Caki2 (cell line): ENCODE measurements at regions not wholly inside any gene's neighbourhood (a gene's known extent, or its start where the extent isn't known, plus 50 kb on each side); places are given as distances from the start of the nearest gene placed in this dataset.

Experiments
- DNase-seq: peaks from one replicate; pipeline ENCODE4 v3.0.0-alpha.2; 2015; ENCODE audit warnings: low read depth
- in situ Hi-C: cut with HindIII; loops from 2 replicates; pipeline ENCODE4 v1.10.0; 2016; ENCODE audit warnings: low sequenced_read_pairs, low pct_unique_long_range_greater_than_20kb, mixed read lengths

- in situ Hi-C loops, result no loop called here
- no peak for DNase-seq
Observed at GRCh38 chr2:82511894-82512293, 1947.2 kb downstream of the SUCLG1 start.

GRCh38 chr2:82508702-82509101 lies 1950.4 kb downstream of the SUCLG1 start:
- DNase-seq, result no peak
- in situ Hi-C loops, result no loop called here

GRCh38 chr2:82507657-82508056 lies 1951.4 kb downstream of the SUCLG1 start:
- DNase-seq, result no peak
- in situ Hi-C loops, result no loop called here

GRCh38 chr2:82501217-82501616 lies 1957.9 kb downstream of the SUCLG1 start:
- no peak for DNase-seq
- in situ Hi-C loops, result no loop called here

GRCh38 chr2:82498777-82499443 lies 1960.2 kb downstream of the SUCLG1 start:
- in situ Hi-C loops, result no loop called here
- DNase-seq, result no peak

GRCh38 chr2:82494739-82495138 lies 1964.3 kb downstream of the SUCLG1 start:
- no peak for DNase-seq
- in situ Hi-C loops, result no loop called here

GRCh38 chr2:82491591-82491990 lies 1967.5 kb downstream of the SUCLG1 start:
- in situ Hi-C loops, result no loop called here

GRCh38 chr2:82487354-82487753 lies 1971.7 kb downstream of the SUCLG1 start:
- DNase-seq, result no peak
- in situ Hi-C loops, result no loop called here

More at GRCh38 chr2:82491591-82491990, 1967.5 kb downstream of the SUCLG1 start:
- no peak for DNase-seq

- DNase-seq, result no peak
- in situ Hi-C loops, result no loop called here
Observed at GRCh38 chr2:82485701-82486100, 1973.4 kb downstream of the SUCLG1 start.

GRCh38 chr2:82481207-82481606 lies 1977.9 kb downstream of the SUCLG1 start:
- no peak for DNase-seq
- in situ Hi-C loops, result no loop called here

- peak; percentile 10 for DNase-seq
- in situ Hi-C loops, result no loop called here
Observed at GRCh38 chr2:82478641-82479040, 1980.4 kb downstream of the SUCLG1 start.

GRCh38 chr2:82476094-82476493 lies 1983.0 kb downstream of the SUCLG1 start:
- in situ Hi-C loops, result no loop called here
- DNase-seq, result no peak

GRCh38 chr2:82428251-82428650 lies 2030.8 kb downstream of the SUCLG1 start:
- DNase-seq, result no peak
- in situ Hi-C loops, result no loop called here

- DNase-seq, result no peak
Observed at GRCh38 chr2:82412021-82412420, 2047.1 kb downstream of the SUCLG1 start.

GRCh38 chr2:82411071-82411470 lies 2048.0 kb downstream of the SUCLG1 start:
- in situ Hi-C loops, result no loop called here
- DNase-seq, result no peak

More at GRCh38 chr2:82412021-82412420, 2047.1 kb downstream of the SUCLG1 start:
- in situ Hi-C loops, result no loop called here

- DNase-seq, result no peak
- in situ Hi-C loops, result no loop called here
Observed at GRCh38 chr2:82395531-82395930, 2063.5 kb downstream of the SUCLG1 start.

GRCh38 chr2:82391386-82391785 lies 2067.7 kb downstream of the SUCLG1 start:
- in situ Hi-C loops, result no loop called here

GRCh38 chr2:82355622-82356021 lies 2051.1 kb upstream of the LRRTM1 start:
- no peak for DNase-seq
- in situ Hi-C loops, result no loop called here

More at GRCh38 chr2:82391386-82391785, 2067.7 kb downstream of the SUCLG1 start:
- DNase-seq, result no peak

- in situ Hi-C loops, result no loop called here
- no peak for DNase-seq
Observed at GRCh38 chr2:82345910-82346309, 2041.4 kb upstream of the LRRTM1 start.

GRCh38 chr2:82344670-82345069 lies 2040.1 kb upstream of the LRRTM1 start:
- DNase-seq, result no peak
- in situ Hi-C loops, result no loop called here
